Endodermal cell (in vitro differentiated cells): ENCODE measurements at regions not wholly inside any gene's neighbourhood (a gene's known extent, or its start where the extent isn't known, plus 50 kb on each side); places are given as distances from the start of the nearest gene placed in this dataset.

Experiments
- DNase-seq: peaks from one replicate; pipeline ENCODE4 v3.0.0-alpha.2; 2017
- H3K27ac ChIP-seq: 2 replicates; pipeline ENCODE4 v1.5.1; 2013; ENCODE audit warnings: mild to moderate bottlenecking, low read depth, low read length, moderate library complexity
- H3K27me3 ChIP-seq: 2 replicates; pipeline ENCODE4 v1.6.1; 2013; ENCODE audit warnings: mild to moderate bottlenecking, low read length, moderate library complexity; ENCODE audit not compliant: insufficient read depth, control insufficient read depth, poor library complexity, severe bottlenecking
- H3K36me3 ChIP-seq: 2 replicates; pipeline ENCODE4 v1.7.0; 2013; ENCODE audit warnings: mild to moderate bottlenecking, low read length, moderate library complexity; ENCODE audit not compliant: control insufficient read depth, insufficient read depth
- H3K4me1 ChIP-seq: one replicate; pipeline ENCODE4 v1.7.0; 2013; ENCODE audit warnings: low read length; ENCODE audit not compliant: control insufficient read depth, insufficient read depth
- H3K4me3 ChIP-seq: 2 replicates; pipeline ENCODE4 v1.5.1; 2013; ENCODE audit warnings: mild to moderate bottlenecking, low read length, moderate library complexity
- H3K9ac ChIP-seq: 2 replicates; pipeline ENCODE4 v1.6.1; 2013; ENCODE audit warnings: mild to moderate bottlenecking, low read length, moderate library complexity; ENCODE audit not compliant: poor library complexity, severe bottlenecking; ENCODE audit errors: extremely low read depth
- H3K9me3 ChIP-seq: 2 replicates; pipeline ENCODE4 v1.6.1; 2013; ENCODE audit warnings: mild to moderate bottlenecking, low read length, moderate library complexity; ENCODE audit not compliant: control insufficient read depth
- H3K27ac Mint-ChIP-seq: 2 replicates; pipeline ENCODE4 v1.8.0; 2020; ENCODE audit warnings: mixed read lengths
- H3K27me3 Mint-ChIP-seq: 2 replicates; pipeline ENCODE4 v1.8.0; 2021; ENCODE audit warnings: mild to moderate bottlenecking, mixed read lengths; ENCODE audit not compliant: insufficient read depth
- H3K36me3 Mint-ChIP-seq: 2 replicates; pipeline ENCODE4 v1.8.0; 2020; ENCODE audit warnings: low read depth, mixed read lengths
- H3K4me1 Mint-ChIP-seq: 2 replicates; pipeline ENCODE4 v1.8.0; 2020; ENCODE audit warnings: mixed read lengths
- H3K4me3 Mint-ChIP-seq: 2 replicates; pipeline ENCODE4 v1.8.0; 2020; ENCODE audit warnings: mild to moderate bottlenecking, moderate library complexity, mixed read lengths
- H3K9me3 Mint-ChIP-seq: 2 replicates; pipeline ENCODE4 v1.8.0; 2020; ENCODE audit warnings: mild to moderate bottlenecking, mixed read lengths
- CTCF ChIP-seq: fragments of 200-600 bp; sonication (generic); conservative IDR thresholded peaks from 2 replicates; pipeline ENCODE4 v1.5.0; 2021; ENCODE audit warnings: antibody characterized with exemption, mild to moderate bottlenecking
- WGBS, 2 experiments: methylation state at CpG; one replicate each; pipeline versions ENCODE4 v1.1.5 to v1.1.7; 2013; ENCODE audit warnings: missing lambda C conversion rate in 2 of 2, mixed read lengths in 1 of 2; ENCODE audit not compliant: insufficient coverage in 1 of 2, insufficient read length in 1 of 2; 5-methylcytosine and 5-hydroxymethylcytosine counted together

GRCh38 chr12:92987362-92987761 is 58.3 kb upstream of the EEA1 start:
- no peak overlapping the region for H3K9ac ChIP-seq
- TF ChIP-seq CTCF = peak; percentile 82
- Mint-ChIP-seq H3K27ac (peak overlapping the region; percentile 46), H3K4me3 (no peak overlapping the region), H3K4me1 (peaks cover 21% of the 10 kb centered on the region), H3K27me3 (no peaks in the 10 kb centered on the region), H3K36me3 (no peaks in the 10 kb centered on the region), H3K9me3 (peaks cover 13% of the 10 kb centered on the region)
- H3K4me1 ChIP-seq = peaks cover 5% of the 10 kb centered on the region
- no peaks in the 10 kb centered on the region for H3K27me3 ChIP-seq
- DNase-seq = no peak
- 0 to 5% methylated on average over 3 of the region's 3 CpGs for WGBS, 2 experiments
- no peaks in the 10 kb centered on the region for H3K36me3 ChIP-seq
- H3K27ac ChIP-seq = no peak overlapping the region
- H3K4me3 ChIP-seq = no peak overlapping the region
- H3K9me3 ChIP-seq = peaks cover 11% of the 10 kb centered on the region

- H3K4me3 Mint-ChIP-seq = no peak overlapping the region
- TF ChIP-seq CTCF = no peak
- Histone ChIP-seq H3K4me1 (peaks cover 5% of the 10 kb centered on the region), H3K9ac (no peak overlapping the region), H3K9me3 (peaks cover 14% of the 10 kb centered on the region), H3K27me3 (no peaks in the 10 kb centered on the region), H3K4me3 (no peak overlapping the region), H3K27ac (no peak overlapping the region), H3K36me3 (no peaks in the 10 kb centered on the region)
- no peaks in the 10 kb centered on the region for H3K36me3 Mint-ChIP-seq
- H3K27ac Mint-ChIP-seq = peak overlapping the region; percentile 46
- no peaks in the 10 kb centered on the region for H3K27me3 Mint-ChIP-seq
- peak; percentile 91 for DNase-seq
- peaks cover 14% of the 10 kb centered on the region for H3K9me3 Mint-ChIP-seq
- 88% methylated on average over 4 of the region's 4 CpGs; no CpG with 5 or more reads in 1 of the 2 experiments for WGBS, 2 experiments
- H3K4me1 Mint-ChIP-seq = peaks cover 21% of the 10 kb centered on the region
Observed at GRCh38 chr12:92987846-92988621, 58.9 kb upstream of the EEA1 start.

- H3K27ac Mint-ChIP-seq = no peak overlapping the region
- H3K27me3 Mint-ChIP-seq = no peaks in the 10 kb centered on the region
- H3K9ac ChIP-seq = no peak overlapping the region
- no peak overlapping the region for H3K4me3 ChIP-seq
- peaks cover 21% of the 10 kb centered on the region for H3K4me1 Mint-ChIP-seq
- WGBS, 2 experiments = 90% methylated on average over 1 of the region's 1 CpG; no CpG with 5 or more reads in 1 of the 2 experiments
- no peak overlapping the region for H3K27ac ChIP-seq
- peaks cover 5% of the 10 kb centered on the region for H3K4me1 ChIP-seq
- no peak for DNase-seq
- TF ChIP-seq CTCF = no peak
- H3K36me3 Mint-ChIP-seq = no peaks in the 10 kb centered on the region
- H3K27me3 ChIP-seq = no peaks in the 10 kb centered on the region
- no peaks in the 10 kb centered on the region for H3K36me3 ChIP-seq
- peaks cover 18% of the 10 kb centered on the region for H3K9me3 Mint-ChIP-seq
- H3K4me3 Mint-ChIP-seq = no peak overlapping the region
- peaks cover 15% of the 10 kb centered on the region for H3K9me3 ChIP-seq
Observed at GRCh38 chr12:92988622-92989130, 59.6 kb upstream of the EEA1 start.
